ENCODE measurements at regions not wholly inside any gene's neighbourhood (a gene's known extent, or its start where the extent isn't known, plus 50 kb on each side); places are given as distances from the start of the nearest gene placed in this dataset.

DNA sequence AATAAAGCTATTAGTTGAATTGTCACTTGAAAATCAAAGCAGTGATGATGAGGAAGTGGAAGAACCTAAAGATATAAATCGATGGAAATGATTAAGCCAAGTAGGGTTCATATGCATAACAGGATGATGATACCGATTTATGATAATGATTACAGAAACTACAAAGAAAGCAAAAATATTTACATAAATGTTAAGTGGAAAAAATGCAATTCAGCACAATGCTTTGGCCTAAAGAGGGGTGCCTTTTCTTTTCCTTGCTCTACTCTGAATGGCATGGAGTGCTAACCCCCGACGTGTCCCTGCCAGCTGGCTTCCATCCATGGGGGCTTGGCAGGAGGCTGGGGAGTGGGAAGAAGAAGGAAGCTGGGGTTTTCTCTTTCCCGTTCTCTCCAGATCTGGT is 240.3 kb downstream of the GATA3 start:
- TF ChIP-seq, protein P1, sequence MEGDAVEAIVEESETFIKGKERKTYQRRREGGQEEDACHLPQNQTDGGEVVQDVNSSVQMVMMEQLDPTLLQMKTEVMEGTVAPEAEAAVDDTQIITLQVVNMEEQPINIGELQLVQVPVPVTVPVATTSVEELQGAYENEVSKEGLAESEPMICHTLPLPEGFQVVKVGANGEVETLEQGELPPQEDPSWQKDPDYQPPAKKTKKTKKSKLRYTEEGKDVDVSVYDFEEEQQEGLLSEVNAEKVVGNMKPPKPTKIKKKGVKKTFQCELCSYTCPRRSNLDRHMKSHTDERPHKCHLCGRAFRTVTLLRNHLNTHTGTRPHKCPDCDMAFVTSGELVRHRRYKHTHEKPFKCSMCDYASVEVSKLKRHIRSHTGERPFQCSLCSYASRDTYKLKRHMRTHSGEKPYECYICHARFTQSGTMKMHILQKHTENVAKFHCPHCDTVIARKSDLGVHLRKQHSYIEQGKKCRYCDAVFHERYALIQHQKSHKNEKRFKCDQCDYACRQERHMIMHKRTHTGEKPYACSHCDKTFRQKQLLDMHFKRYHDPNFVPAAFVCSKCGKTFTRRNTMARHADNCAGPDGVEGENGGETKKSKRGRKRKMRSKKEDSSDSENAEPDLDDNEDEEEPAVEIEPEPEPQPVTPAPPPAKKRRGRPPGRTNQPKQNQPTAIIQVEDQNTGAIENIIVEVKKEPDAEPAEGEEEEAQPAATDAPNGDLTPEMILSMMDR (IDR thresholded peaks at IDR 0.05) = no peak
- no peak for TF ChIP-seq POLR2A (IDR thresholded peaks at IDR 0.05)
